KMS-11 (cell line): ENCODE measurements at regions not wholly inside any gene's neighbourhood (a gene's known extent, or its start where the extent isn't known, plus 50 kb on each side); places are given as distances from the start of the nearest gene placed in this dataset.

Source experiments
- H2AFZ ChIP-seq: fragments of 200-600 bp; sonication (generic); 2 replicates; pipeline ENCODE4 v1.6.1; 2016; ENCODE audit warnings: antibody characterized with exemption, mixed run types, low read depth
- H3K27ac ChIP-seq: fragments of 200-600 bp; sonication (generic); 2 replicates; pipeline ENCODE4 v1.6.1; 2016; ENCODE audit warnings: mild to moderate bottlenecking, mixed run types
- H3K27me3 ChIP-seq: fragments of 200-600 bp; sonication (generic); 2 replicates; pipeline ENCODE4 v1.6.1; 2017; ENCODE audit warnings: mild to moderate bottlenecking, low read depth, mixed run types, moderate library complexity; ENCODE audit not compliant: insufficient read depth
- H3K36me3 ChIP-seq: fragments of 200-600 bp; sonication (generic); 2 replicates; pipeline ENCODE4 v1.6.1; 2017; ENCODE audit warnings: mild to moderate bottlenecking, mixed run types; ENCODE audit not compliant: insufficient read depth
- H3K4me1 ChIP-seq: fragments of 200-600 bp; sonication (generic); 2 replicates; pipeline ENCODE4 v1.6.1; 2016; ENCODE audit warnings: mild to moderate bottlenecking, low read depth, mixed run types; ENCODE audit not compliant: poor library complexity, severe bottlenecking
- H3K4me2 ChIP-seq: fragments of 200-600 bp; sonication (generic); 2 replicates; pipeline ENCODE4 v1.7.0; 2016; ENCODE audit warnings: mild to moderate bottlenecking, mixed run types
- H3K4me3 ChIP-seq: fragments of 200-600 bp; sonication (generic); IDR thresholded peaks from 2 replicates; pipeline ENCODE4 v1.6.1; 2017; ENCODE audit warnings: low read depth, low read length, mixed read lengths; ENCODE audit not compliant: insufficient read depth
- H3K79me2 ChIP-seq: fragments of 200-600 bp; sonication (generic); 2 replicates; pipeline ENCODE4 v1.6.1; 2016; ENCODE audit warnings: low read depth, mixed run types; ENCODE audit not compliant: insufficient read depth
- H3K9ac ChIP-seq: fragments of 200-600 bp; sonication (generic); 2 replicates; pipeline ENCODE4 v1.6.1; 2016; ENCODE audit warnings: mild to moderate bottlenecking, mixed run types
- H4K20me1 ChIP-seq: fragments of 200-600 bp; sonication (generic); 2 replicates; pipeline ENCODE4 v1.6.1; 2016; ENCODE audit warnings: mild to moderate bottlenecking, mixed run types; ENCODE audit not compliant: insufficient read depth
- CTCF ChIP-seq: fragments of 200-600 bp; sonication (generic); conservative IDR thresholded peaks from 2 replicates; pipeline ENCODE4 v1.6.1; 2017; ENCODE audit warnings: low read depth, mild to moderate bottlenecking, antibody characterized with exemption, low read length, moderate library complexity, mixed read lengths

- Histone ChIP-seq H3K9ac (no peak overlapping the region), H3K4me3 (no peak overlapping the region), H3K27ac (no peak overlapping the region), H3K79me2 (no peaks in the 10 kb centered on the region), H3K4me2 (no peak overlapping the region), H3K4me1 (no peaks in the 10 kb centered on the region), H4K20me1 (no peaks in the 10 kb centered on the region), H3K27me3 (no peaks in the 10 kb centered on the region), H2AFZ (no peak overlapping the region), H3K36me3 (no peaks in the 10 kb centered on the region)
- TF ChIP-seq CTCF, result no peak
Observed at GRCh38 chr4:89365375-89365774, 57.8 kb upstream of the GPRIN3 start.

GRCh38 chr4:89364541-89364940 lies 56.9 kb upstream of the GPRIN3 start:
- no peak overlapping the region for H3K4me3 ChIP-seq
- no peak for TF ChIP-seq CTCF

GRCh38 chr4:89363786-89364185 lies 56.2 kb upstream of the GPRIN3 start:
- Histone ChIP-seq H4K20me1 (no peaks in the 10 kb centered on the region), H2AFZ (no peak overlapping the region), H3K4me3 (no peak overlapping the region), H3K4me2 (no peak overlapping the region), H3K9ac (no peak overlapping the region), H3K36me3 (no peaks in the 10 kb centered on the region), H3K4me1 (no peaks in the 10 kb centered on the region), H3K27me3 (no peaks in the 10 kb centered on the region), H3K27ac (no peak overlapping the region), H3K79me2 (no peaks in the 10 kb centered on the region)
- TF ChIP-seq CTCF, result no peak

More at GRCh38 chr4:89364541-89364940, 56.9 kb upstream of the GPRIN3 start:
- Histone ChIP-seq H4K20me1 (no peaks in the 10 kb centered on the region), H3K79me2 (no peaks in the 10 kb centered on the region), H2AFZ (no peak overlapping the region), H3K27me3 (no peaks in the 10 kb centered on the region), H3K4me2 (no peak overlapping the region), H3K9ac (no peak overlapping the region), H3K4me1 (no peaks in the 10 kb centered on the region), H3K27ac (no peak overlapping the region), H3K36me3 (no peaks in the 10 kb centered on the region)

DNA sequence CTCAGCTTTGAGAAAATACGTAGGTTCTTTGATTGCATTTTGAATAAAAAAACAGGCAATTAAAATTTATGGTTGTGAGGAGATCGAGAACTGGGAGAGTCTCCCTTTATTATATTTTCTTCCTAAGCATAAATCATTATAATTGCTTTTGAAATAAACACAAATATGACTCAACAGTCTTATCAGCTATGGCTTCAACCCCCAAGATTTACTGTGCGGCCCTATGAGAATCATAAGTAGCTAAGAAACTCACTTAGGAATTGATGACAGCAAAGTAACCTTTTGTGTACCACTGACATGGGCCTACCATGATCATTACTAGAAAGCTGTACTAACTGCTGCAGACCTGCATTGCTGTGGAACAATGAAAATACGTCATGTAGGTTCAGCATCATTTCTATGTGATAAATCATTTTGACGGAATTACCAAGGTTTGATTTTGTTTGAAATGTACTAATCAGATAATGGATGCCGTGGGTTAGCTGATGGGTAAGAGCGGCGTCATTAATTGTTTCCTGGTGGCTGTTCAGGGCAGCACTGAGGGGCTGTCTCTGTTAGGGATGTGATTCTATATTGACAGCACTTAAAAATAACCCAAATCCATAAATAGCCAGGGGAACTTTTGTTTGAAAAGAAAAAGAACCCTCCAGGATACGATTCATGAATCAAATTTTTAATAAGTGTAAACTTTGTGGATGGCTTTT lies 51.5 kb upstream of the GPRIN3 start:
- H3K79me2 ChIP-seq, result no peaks in the 10 kb centered on the region
- H4K20me1 ChIP-seq, result no peaks in the 10 kb centered on the region
- no peak for TF ChIP-seq CTCF
- no peaks in the 10 kb centered on the region for H3K4me1 ChIP-seq
- no peak overlapping the region for H3K27ac ChIP-seq
- H2AFZ ChIP-seq, result no peak overlapping the region
- H3K4me3 ChIP-seq, result no peak overlapping the region
- no peak overlapping the region for H3K9ac ChIP-seq
- no peaks in the 10 kb centered on the region for H3K36me3 ChIP-seq
- H3K27me3 ChIP-seq, result no peaks in the 10 kb centered on the region
- H3K4me2 ChIP-seq, result no peak overlapping the region
